ENCODE measurements at regions not wholly inside any gene's neighbourhood (a gene's known extent, or its start where the extent isn't known, plus 50 kb on each side); places are given as distances from the start of the nearest gene placed in this dataset.
"Not testable (repeated sequence)": the region's sequence is repeated elsewhere in the genome, so short reads cannot be mapped to it uniquely, and the experiment has no call there.

DNA sequence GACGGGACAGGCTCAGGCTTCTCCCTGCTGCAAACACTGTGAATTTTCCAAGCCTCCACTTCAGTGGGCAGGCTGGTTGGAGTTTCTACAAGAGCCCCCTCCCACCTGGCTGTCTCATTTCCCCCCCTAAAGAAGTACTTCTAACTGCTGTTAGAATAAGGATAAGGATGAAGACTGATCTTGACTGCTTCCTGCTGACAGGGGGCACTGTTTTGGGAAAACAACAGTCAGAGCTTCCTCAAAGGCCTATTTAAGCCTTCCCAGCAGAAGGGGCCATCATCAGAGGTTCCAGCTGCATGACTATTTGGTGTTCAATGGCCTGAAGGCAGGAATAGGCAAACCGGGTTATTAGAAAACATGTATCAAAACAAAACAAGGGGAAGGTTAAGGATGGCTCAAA is 1162.8 kb downstream of the DSC3 start:
- no peaks in the 10 kb centered on the region for H3K4me1 ChIP-seq (ENCODE audit: control insufficient read depth, insufficient read depth, low read length)
- H3K27ac ChIP-seq (ENCODE audit: insufficient read depth, low read depth, low read length, poor library complexity, severe bottlenecking), result no peak overlapping the region
- no peaks in the 10 kb centered on the region for H3K27me3 ChIP-seq (ENCODE audit: control insufficient read depth, insufficient read depth, low read length, poor library complexity, severe bottlenecking)
- H3K4me3 ChIP-seq (ENCODE audit: insufficient read depth, low read depth, low read length), result no peak overlapping the region
- peaks cover 2% of the 10 kb centered on the region for H3K9me3 ChIP-seq (ENCODE audit: control insufficient read depth, low read length)
- no peaks in the 10 kb centered on the region for H3K36me3 ChIP-seq (ENCODE audit: control insufficient read depth, insufficient read depth, low read length)
- 89 to 100% methylated on average over 2 of the region's 2 CpGs for WGBS, 2 experiments

DNA sequence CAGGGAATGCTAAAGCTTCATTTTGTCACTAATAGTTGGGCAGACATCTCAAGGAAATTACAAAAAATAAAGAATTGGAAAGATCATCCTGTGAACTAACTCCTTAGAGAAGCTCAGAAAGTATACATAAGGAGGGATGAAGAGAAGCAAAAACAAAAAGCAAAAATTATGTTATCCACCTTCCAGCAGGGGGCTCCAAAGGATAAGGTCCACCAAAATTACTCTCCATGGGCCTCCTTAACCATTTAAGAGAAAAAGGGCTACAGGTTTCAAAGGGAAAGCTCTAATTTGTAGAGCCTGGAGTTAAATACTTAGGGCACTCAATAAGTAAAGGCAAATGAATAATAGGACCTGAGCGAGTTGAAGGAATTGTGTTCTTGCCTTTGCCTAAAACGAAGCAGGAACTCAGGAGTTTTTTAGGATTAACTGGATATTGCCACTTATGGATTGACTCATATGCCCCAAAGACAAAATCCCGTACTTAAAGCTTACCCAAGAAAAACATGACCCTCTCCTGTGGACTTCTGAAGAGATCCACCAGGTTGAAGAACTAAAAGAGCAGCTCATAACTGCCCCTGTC is 1167.9 kb downstream of the DSC3 start:
- H3K27ac ChIP-seq (ENCODE audit: insufficient read depth, low read depth, low read length, poor library complexity, severe bottlenecking), result no peak overlapping the region
- 87 to 91% methylated on average over 3 of the region's 3 CpGs for WGBS, 2 experiments
- H3K4me1 ChIP-seq (ENCODE audit: control insufficient read depth, insufficient read depth, low read length), result no peaks in the 10 kb centered on the region
- peaks cover 2% of the 10 kb centered on the region for H3K9me3 ChIP-seq (ENCODE audit: control insufficient read depth, low read length)
- H3K36me3 ChIP-seq (ENCODE audit: control insufficient read depth, insufficient read depth, low read length), result no peaks in the 10 kb centered on the region
- H3K4me3 ChIP-seq (ENCODE audit: insufficient read depth, low read depth, low read length), result no peak overlapping the region
- no peaks in the 10 kb centered on the region for H3K27me3 ChIP-seq (ENCODE audit: control insufficient read depth, insufficient read depth, low read length, poor library complexity, severe bottlenecking)

DNA sequence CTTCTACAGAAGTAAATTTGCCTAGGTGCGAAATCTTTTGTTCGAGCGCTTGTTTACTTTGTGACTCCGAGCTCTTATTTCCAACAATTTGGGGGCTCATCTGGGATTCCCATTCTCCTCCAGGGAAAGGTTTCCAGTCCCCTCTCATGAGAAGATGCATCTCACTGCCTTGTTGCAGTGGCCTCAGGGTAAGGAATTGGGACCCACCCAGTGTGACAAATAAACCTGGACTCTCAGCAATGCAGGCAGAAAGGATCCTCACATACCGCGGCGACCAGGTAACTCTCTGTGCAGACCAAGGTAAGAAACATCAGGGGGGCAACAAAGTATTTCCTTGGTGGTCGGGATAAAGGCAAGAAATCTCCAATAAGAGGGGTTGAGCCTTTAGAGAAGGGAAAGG is 1169.3 kb downstream of the DSC3 start:
- Histone ChIP-seq H3K36me3 (ENCODE audit: control insufficient read depth, insufficient read depth, low read length) (no peaks in the 10 kb centered on the region), H3K27ac (ENCODE audit: insufficient read depth, low read depth, low read length, poor library complexity, severe bottlenecking) (no peak overlapping the region), H3K4me3 (ENCODE audit: insufficient read depth, low read depth, low read length) (no peak overlapping the region), H3K9me3 (ENCODE audit: control insufficient read depth, low read length) (peaks cover 2% of the 10 kb centered on the region), H3K4me1 (ENCODE audit: control insufficient read depth, insufficient read depth, low read length) (no peaks in the 10 kb centered on the region), H3K27me3 (ENCODE audit: control insufficient read depth, insufficient read depth, low read length, poor library complexity, severe bottlenecking) (no peaks in the 10 kb centered on the region)
- WGBS, 2 experiments, result 93 to 95% methylated on average over 8 of the region's 8 CpGs

DNA sequence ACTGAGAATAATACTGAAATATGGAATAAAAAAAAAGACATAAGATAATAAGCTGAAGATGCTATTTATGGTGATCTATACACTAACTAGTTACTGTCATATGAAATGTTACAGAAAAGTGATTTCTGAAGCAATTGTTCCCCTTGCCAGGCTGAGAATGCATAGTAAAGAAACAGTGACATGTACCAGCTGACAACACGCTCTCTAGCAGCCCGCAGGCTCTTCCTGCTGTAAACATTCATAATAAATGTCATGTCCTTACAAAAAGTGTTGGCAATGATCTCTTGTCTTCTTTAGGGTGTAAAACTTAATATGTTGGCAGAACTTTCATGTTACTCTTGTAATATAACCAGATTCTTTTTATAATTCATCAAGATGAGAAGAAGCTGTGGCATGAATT is 1171.3 kb downstream of the DSC3 start:
- Histone ChIP-seq H3K36me3 (ENCODE audit: control insufficient read depth, insufficient read depth, low read length) (no peaks in the 10 kb centered on the region), H3K27ac (ENCODE audit: insufficient read depth, low read depth, low read length, poor library complexity, severe bottlenecking) (no peak overlapping the region), H3K4me1 (ENCODE audit: control insufficient read depth, insufficient read depth, low read length) (no peaks in the 10 kb centered on the region), H3K9me3 (ENCODE audit: control insufficient read depth, low read length) (no peaks in the 10 kb centered on the region), H3K4me3 (ENCODE audit: insufficient read depth, low read depth, low read length) (no peak overlapping the region), H3K27me3 (ENCODE audit: control insufficient read depth, insufficient read depth, low read length, poor library complexity, severe bottlenecking) (no peaks in the 10 kb centered on the region)
- 94 to 100% methylated on average over 2 of the region's 2 CpGs for WGBS, 2 experiments

DNA sequence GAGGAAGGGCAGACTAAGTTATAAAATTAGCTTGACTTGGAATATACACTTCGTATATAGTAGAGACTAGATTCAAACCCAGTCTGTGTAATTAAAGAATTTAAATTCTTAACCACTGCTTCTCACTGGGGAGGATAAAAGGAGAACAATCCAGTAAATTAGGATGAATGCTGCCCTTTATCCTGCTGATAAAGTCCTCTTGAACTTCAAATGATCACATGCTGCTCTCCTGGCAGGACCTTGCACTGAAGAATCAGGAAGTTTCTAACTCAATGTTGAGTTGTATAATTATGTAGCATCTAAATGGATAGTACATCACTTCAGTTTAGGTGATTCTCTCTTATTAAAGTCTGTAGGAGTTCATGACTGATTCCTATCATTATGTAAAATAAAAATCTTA is 1179.7 kb downstream of the DSC3 start:
- no peaks in the 10 kb centered on the region for H3K36me3 ChIP-seq (ENCODE audit: control insufficient read depth, insufficient read depth, low read length)
- 50% methylated on average over 1 of the region's 1 CpG; no CpG with 5 or more reads in 1 of the 2 experiments for WGBS, 2 experiments
- no peaks in the 10 kb centered on the region for H3K27me3 ChIP-seq (ENCODE audit: control insufficient read depth, insufficient read depth, low read length, poor library complexity, severe bottlenecking)
- no peak overlapping the region for H3K27ac ChIP-seq (ENCODE audit: insufficient read depth, low read depth, low read length, poor library complexity, severe bottlenecking)
- H3K4me3 ChIP-seq (ENCODE audit: insufficient read depth, low read depth, low read length), result no peak overlapping the region
- H3K9me3 ChIP-seq (ENCODE audit: control insufficient read depth, low read length), result no peaks in the 10 kb centered on the region
- H3K4me1 ChIP-seq (ENCODE audit: control insufficient read depth, insufficient read depth, low read length), result no peaks in the 10 kb centered on the region

DNA sequence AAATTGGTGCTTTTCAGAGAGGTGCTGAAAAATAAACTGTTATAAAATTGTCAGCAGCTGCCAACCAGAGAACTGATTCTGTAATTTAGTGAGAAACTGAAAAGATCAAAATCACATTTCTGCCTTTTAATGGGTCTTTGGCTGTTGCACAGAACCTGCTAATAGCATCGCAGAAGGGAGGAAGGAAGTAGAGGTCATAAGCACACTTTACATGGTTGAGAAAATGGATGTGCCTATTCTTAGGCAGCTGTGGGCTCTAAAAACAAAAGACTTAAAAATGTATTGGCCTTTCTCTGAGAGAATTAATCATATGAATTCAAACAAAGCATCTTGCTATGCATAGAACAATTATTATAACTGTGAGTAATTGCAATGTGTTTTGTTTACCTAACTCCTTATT is 1186.9 kb downstream of the DSC3 start:
- Histone ChIP-seq H3K27ac (ENCODE audit: insufficient read depth, low read depth, low read length, poor library complexity, severe bottlenecking) (no peak overlapping the region), H3K4me3 (ENCODE audit: insufficient read depth, low read depth, low read length) (no peak overlapping the region), H3K36me3 (ENCODE audit: control insufficient read depth, insufficient read depth, low read length) (no peaks in the 10 kb centered on the region), H3K4me1 (ENCODE audit: control insufficient read depth, insufficient read depth, low read length) (no peaks in the 10 kb centered on the region), H3K9me3 (ENCODE audit: control insufficient read depth, low read length) (no peaks in the 10 kb centered on the region), H3K27me3 (ENCODE audit: control insufficient read depth, insufficient read depth, low read length, poor library complexity, severe bottlenecking) (no peaks in the 10 kb centered on the region)
- 98 to 100% methylated on average over 1 of the region's 1 CpG for WGBS, 2 experiments

DNA sequence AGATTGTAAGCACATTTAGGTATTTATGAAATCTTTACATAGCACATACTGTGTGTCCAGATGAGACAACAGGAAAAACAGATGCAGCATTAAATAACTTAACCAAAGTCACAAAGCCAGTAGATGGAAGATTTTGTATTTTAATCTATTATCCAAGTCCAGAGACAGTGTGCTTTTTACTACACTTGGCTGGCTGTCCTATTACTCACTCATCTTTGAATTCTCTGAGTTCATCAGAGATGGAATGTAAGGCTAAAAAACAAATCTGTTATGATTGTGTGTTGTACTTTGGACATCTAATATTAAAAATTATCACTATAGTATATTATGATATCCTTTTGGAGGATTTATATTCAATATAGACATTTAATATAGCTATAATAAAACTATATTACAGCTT is 1189.4 kb downstream of the DSC3 start:
- Histone ChIP-seq H3K27me3 (ENCODE audit: control insufficient read depth, insufficient read depth, low read length, poor library complexity, severe bottlenecking) (no peaks in the 10 kb centered on the region), H3K27ac (ENCODE audit: insufficient read depth, low read depth, low read length, poor library complexity, severe bottlenecking) (no peak overlapping the region), H3K9me3 (ENCODE audit: control insufficient read depth, low read length) (no peaks in the 10 kb centered on the region), H3K4me1 (ENCODE audit: control insufficient read depth, insufficient read depth, low read length) (no peaks in the 10 kb centered on the region), H3K36me3 (ENCODE audit: control insufficient read depth, insufficient read depth, low read length) (no peaks in the 10 kb centered on the region), H3K4me3 (ENCODE audit: insufficient read depth, low read depth, low read length) (no peak overlapping the region)

DNA sequence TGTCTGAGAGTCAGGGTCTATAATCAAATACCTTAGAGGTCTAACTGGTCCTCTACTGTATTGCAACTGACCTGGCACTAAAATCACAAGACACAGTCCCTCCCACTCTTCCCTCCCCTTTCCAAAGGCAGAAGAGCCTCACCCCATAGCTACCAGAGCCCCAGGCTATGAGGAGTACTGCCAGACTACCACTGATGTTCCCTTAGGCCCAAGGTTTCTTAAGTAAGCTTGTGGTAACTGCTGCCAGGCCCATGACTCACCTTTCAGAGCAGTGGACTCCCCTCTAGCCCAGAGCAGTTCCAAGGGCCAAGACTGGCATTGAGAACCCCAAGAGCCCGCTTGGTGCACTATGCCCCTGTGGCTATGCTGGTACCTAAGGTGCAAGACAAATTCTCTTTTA is 1193.4 kb downstream of the DSC3 start:
- Histone ChIP-seq H3K9me3 (ENCODE audit: control insufficient read depth, low read length) (no peaks in the 10 kb centered on the region), H3K4me3 (ENCODE audit: insufficient read depth, low read depth, low read length) (no peak overlapping the region), H3K36me3 (ENCODE audit: control insufficient read depth, insufficient read depth, low read length) (no peaks in the 10 kb centered on the region), H3K4me1 (ENCODE audit: control insufficient read depth, insufficient read depth, low read length) (no peaks in the 10 kb centered on the region), H3K27me3 (ENCODE audit: control insufficient read depth, insufficient read depth, low read length, poor library complexity, severe bottlenecking) (no peaks in the 10 kb centered on the region), H3K27ac (ENCODE audit: insufficient read depth, low read depth, low read length, poor library complexity, severe bottlenecking) (no peak overlapping the region)
- WGBS, 2 experiments, result 91 to 97% methylated on average over 1 of the region's 1 CpG

DNA sequence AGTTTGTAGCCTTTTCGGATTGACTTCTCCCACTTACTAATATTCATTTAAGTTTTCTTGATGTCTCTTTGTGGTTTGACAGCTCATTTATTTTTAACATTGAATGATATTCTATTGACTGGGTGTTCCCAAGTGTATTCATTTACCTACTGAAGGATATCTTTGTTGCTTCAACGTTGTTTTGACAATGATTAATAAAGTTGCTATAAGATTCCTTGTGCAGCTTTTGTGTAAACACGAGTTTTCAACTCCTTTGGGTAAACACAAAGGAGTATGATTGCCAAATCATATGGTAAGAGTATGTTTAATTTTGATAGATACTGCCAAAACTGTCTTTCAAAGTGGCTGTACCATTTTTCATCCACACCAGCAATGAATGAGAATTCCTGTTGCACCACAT is 1200.9 kb downstream of the DSC3 start:
- Histone ChIP-seq H3K9me3 (ENCODE audit: control insufficient read depth, low read length) (no peaks in the 10 kb centered on the region), H3K27me3 (ENCODE audit: control insufficient read depth, insufficient read depth, low read length, poor library complexity, severe bottlenecking) (no peaks in the 10 kb centered on the region), H3K27ac (ENCODE audit: insufficient read depth, low read depth, low read length, poor library complexity, severe bottlenecking) (no peak overlapping the region), H3K36me3 (ENCODE audit: control insufficient read depth, insufficient read depth, low read length) (no peaks in the 10 kb centered on the region), H3K4me3 (ENCODE audit: insufficient read depth, low read depth, low read length) (no peak overlapping the region), H3K4me1 (ENCODE audit: control insufficient read depth, insufficient read depth, low read length) (no peaks in the 10 kb centered on the region)
- 88 to 91% methylated on average over 2 to 3 of the region's 3 CpGs for WGBS, 2 experiments

DNA sequence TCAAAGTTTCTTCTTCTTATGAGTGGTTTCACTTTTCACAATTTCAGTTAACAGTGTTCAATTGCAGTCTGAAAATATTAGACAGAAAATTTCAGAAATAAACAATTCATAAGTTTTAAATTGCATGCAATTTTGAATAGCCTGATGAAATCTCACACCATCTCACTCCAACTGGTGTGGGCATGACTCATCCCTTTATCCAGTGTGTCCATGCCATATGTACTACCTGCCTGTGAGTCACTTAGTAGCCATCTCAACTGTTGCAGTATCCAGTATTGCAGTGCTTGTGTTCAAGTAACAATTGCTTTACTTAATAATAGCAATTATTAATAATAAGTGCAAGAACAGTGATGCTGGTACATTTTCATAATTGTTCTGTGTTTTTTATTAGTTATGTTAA is 1202.5 kb downstream of the DSC3 start:
- Histone ChIP-seq H3K4me1 (ENCODE audit: control insufficient read depth, insufficient read depth, low read length) (no peaks in the 10 kb centered on the region), H3K9me3 (ENCODE audit: control insufficient read depth, low read length) (no peaks in the 10 kb centered on the region), H3K27me3 (ENCODE audit: control insufficient read depth, insufficient read depth, low read length, poor library complexity, severe bottlenecking) (no peaks in the 10 kb centered on the region), H3K36me3 (ENCODE audit: control insufficient read depth, insufficient read depth, low read length) (no peaks in the 10 kb centered on the region), H3K4me3 (ENCODE audit: insufficient read depth, low read depth, low read length) (no peak overlapping the region), H3K27ac (ENCODE audit: insufficient read depth, low read depth, low read length, poor library complexity, severe bottlenecking) (no peak overlapping the region)

DNA sequence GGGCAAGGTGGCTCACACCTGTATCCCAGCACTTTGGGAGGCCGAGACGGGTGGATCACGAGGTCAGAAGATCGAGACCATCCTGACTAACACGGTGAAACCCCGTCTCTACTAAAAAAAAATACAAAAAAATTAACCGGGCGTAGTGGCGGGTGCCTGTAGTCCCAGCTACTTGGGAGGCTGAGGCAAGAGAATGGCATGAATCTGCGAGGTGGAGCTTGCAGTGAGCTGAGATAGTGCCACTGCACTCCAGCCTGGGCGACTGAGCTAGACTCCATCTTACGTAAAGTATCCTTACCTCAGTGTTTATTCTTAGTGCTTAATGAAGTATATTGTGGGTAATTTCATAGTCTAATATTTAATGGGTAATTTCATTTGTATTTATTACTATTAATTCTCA is 1203.6 kb downstream of the DSC3 start:
- H3K9me3 ChIP-seq (ENCODE audit: control insufficient read depth, low read length); H3K27me3 ChIP-seq (ENCODE audit: control insufficient read depth, insufficient read depth, low read length, poor library complexity, severe bottlenecking); H3K27ac ChIP-seq (ENCODE audit: insufficient read depth, low read depth, low read length, poor library complexity, severe bottlenecking); H3K4me3 ChIP-seq (ENCODE audit: insufficient read depth, low read depth, low read length); H3K4me1 ChIP-seq (ENCODE audit: control insufficient read depth, insufficient read depth, low read length); H3K36me3 ChIP-seq (ENCODE audit: control insufficient read depth, insufficient read depth, low read length): not testable (repeated sequence)
- 88 to 95% methylated on average over 12 of the region's 12 CpGs for WGBS, 2 experiments
